HG03460 (cell line): ENCODE measurements at regions not wholly inside any gene's neighbourhood (a gene's known extent, or its start where the extent isn't known, plus 50 kb on each side); places are given as distances from the start of the nearest gene placed in this dataset.

ENCODE experiments used
- ATAC-seq: cut with Tn5 transposase; IDR thresholded peaks from one replicate; pipeline ENCODE4 v1.9.1; 2021; ENCODE audit not compliant: unreplicated experiment

DNA sequence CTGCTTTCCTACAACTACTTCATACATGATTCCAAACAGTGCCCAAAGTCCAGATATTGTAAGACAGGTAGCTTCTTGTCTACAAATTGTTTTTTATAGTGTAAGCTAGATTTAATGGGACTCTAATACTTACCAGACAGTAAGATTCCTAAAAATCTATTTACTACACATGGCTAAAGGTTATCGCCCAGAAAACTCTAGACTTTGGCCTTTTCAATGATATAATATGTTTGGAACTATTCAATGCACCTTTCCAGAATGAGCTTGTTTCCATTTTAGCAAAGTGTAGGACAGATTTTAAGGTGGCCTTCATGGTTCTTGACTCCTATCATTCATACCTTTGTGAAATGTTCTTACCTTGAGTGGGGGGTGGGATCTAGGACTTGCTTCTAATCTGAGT lies 951.0 kb downstream of the SORCS1 start:
- no peak for ATAC-seq

DNA sequence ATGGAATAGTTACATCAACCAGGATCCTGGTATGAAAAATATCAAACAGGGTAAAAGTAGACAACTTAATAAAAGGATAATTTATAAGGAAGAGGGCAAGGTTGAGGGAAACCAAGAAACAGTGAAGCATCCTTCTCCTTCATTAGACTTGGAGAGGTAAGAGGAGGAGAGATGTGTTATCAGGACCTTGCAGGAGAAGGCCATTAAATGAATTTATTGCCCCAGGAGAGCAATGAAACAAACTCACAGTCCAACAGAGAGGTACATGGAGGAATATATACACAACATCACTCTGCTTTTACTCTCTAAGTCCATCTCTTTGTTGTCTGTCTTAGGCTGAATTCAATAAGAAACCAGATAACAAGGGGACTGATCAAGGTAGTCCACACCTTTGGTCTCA lies 966.2 kb downstream of the SORCS1 start:
- ATAC-seq, result no peak

DNA sequence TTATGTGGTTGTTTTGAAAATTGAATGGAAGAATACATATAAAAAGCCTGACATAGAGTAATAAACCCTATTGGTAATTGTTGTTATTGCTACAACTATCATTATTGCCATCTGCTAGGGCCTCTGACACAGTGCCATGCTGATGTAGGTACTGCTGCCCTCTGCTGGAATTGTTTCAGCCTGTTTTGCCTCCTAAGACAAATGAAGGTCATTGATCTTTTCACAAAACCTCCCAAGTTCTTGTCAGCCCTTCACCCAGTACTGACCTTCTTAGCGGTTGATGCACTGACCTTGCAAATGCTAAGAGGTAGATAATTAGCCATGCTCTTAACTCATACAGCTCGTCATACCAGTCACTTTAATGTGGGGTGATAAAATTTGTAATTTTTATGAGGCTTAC lies 975.2 kb downstream of the SORCS1 start:
- no peak for ATAC-seq

DNA sequence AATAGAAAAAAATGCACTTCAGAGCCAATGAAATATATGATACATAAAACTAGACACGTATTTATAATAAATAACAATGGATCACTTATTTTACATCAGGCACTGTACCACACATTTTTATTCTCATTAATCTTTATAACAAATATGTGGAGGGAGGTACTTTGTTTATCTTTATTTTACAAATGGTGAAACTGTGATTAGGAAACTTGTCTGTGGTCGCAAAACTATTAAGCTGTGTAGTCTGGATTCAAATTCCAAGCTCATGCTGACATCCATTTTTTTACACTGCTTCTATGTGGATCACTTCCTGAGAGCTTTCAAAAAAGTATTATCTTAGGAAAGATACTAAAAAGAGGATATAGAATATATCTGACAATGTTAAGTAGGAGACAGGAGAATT lies 978.6 kb downstream of the SORCS1 start:
- ATAC-seq, result no peak

DNA sequence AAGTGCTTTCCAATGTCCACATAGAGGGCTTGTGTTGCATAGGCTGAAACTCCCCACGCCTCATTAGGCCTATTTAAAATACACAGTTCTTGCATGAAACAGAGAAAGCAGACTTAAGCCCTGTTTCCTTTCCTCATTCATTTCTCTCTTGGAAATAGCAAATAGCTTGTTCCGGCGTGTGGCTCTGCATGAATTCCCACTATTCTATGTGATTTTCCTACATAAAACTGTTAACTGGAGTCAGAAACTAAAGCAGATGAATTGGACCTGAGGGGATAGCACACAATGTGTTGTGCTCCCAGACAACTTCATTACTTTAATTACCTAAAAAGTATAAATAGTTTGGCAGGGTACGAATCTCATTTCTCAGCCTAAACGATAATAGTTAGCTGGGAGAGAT lies 981.5 kb downstream of the SORCS1 start:
- ATAC-seq, result no peak

DNA sequence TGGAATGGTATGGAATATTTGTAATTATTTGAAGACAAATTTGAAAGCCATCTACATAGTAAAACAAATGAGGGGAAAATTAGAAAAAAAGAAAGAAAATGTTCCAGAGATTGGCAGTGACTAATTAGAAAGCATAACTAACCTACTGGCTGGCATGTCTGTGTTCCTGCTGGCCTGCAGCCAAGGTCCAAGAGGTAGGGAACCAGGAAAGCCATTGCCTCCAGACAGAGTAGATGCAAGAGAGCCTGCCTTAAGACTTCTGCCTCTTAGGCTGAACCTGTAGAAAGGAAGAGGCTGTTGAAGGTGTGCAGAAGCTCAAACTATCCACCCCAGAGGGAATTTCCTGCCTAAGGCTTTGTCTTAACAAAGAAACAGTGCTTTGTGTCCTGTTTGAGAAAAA lies 982.0 kb downstream of the SORCS1 start:
- no peak for ATAC-seq

DNA sequence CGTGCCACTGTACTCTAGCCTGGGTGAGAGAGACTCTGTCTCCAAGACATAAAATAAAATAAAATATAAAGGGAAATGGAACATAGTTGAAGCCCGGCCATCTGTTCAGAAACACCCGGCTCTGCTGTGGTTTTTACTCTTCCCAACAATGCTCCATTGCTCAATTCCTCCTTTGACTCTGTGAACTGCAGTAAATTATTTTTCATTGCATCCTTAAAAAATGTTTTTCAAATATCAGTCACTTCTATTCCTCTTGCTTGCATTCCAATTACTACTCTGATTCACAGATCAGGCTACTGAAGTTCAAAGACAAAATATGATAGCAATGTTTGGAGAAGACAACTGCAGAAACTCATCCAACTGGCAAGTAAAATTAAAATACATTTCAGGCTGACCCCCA lies 983.0 kb downstream of the SORCS1 start:
- ATAC-seq, result no peak

DNA sequence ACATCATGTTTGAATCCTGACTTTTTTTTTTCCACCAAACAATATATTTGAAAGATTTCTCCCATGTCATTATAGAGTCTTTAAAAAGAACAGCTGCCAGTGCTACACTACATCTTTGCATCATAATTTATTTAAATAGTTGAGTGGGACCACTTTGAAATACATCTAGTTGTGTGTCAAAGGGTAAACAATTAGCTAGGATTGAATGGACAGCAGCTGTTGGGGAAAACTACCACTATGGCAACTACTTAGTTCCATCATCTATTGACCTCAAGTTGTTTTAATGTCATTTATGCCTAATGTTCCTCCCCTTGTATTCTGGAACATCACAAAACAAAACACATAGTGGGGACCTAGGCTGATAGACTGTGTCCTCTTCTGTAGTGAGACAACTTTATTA lies 985.1 kb downstream of the SORCS1 start:
- no peak for ATAC-seq

DNA sequence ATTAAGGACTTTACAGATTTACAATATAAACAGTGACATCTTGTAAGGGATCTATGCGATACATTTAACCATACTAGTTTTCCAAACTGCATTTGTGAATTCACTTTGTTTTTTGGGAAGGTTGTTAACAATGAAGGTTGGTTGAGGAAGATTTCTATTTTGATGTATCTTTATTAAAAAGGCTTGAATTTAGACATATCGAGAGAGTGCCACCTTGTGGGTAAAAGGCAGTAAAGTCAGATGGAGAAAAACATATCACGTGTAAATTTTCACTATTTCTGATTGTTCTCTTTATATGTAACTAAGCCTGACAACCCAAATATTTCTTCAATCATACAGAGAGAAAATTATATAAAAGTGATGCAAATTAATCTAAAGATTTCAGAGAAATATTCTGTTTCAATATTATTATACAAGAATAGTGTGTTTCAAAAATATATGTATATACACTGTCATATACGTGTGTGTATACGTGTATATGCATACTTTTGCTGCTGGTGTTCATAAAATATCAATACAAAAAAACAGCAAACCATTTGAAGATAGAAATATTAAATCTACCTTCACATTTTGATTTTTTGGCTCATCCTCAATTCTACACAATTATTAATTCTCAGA lies 988.6 kb downstream of the SORCS1 start:
- ATAC-seq, result no peak

DNA sequence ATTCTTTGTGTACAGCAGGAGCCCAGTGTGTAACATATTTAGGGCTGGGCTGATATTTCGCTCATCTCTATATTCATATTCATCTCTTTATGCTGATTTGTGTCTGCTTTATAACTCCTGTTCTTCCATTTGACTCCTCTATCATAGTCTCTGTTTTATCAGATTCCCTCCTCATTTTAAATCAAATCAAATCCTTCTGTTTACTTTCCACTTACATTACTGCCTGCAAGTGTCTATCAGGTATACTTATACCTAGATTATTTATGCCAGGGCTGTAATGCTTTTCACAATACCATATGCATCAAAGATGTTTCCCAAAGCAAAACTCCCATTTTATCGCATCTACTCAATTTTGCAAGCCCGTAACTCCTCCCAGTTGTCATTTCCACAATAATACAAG lies 990.7 kb downstream of the SORCS1 start:
- no peak for ATAC-seq

DNA sequence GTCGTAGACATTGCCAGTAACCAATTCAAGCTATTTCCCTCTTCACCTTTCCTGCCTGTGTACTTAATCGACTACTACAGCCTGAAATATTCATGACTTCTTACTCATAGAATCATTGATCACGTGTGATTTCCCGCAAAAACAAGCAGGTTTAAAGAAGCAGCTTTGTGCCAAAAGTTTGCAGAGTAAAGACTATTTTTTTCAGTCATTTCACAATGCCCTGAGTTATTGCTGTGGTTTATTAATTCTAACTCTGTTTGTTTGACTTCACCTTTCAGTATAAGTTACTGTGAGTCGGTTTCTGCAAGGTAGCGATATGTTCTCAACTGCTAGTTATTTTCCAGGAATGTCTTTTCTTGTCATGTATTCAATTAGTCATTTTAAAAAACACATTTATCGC lies 995.3 kb downstream of the SORCS1 start:
- no peak for ATAC-seq

DNA sequence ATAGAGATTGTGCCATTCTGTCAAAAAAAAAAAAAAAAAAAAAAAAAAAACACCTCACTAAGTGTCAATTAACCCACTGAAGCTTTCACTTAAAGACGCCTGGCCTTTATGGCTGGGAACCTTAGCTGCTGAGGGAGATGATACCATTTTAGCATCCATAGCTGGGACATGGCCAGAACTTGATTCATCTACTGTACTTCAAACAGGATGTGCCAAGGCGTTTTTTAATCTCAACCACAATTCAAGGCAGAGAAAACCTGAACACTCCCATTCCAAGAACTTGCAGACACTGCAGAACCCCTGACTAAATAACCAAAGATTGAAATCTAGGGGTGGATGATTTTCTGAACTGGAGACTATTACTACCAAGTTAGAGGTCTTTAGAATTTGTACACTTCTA lies 996.6 kb downstream of the SORCS1 start:
- ATAC-seq, result no peak

DNA sequence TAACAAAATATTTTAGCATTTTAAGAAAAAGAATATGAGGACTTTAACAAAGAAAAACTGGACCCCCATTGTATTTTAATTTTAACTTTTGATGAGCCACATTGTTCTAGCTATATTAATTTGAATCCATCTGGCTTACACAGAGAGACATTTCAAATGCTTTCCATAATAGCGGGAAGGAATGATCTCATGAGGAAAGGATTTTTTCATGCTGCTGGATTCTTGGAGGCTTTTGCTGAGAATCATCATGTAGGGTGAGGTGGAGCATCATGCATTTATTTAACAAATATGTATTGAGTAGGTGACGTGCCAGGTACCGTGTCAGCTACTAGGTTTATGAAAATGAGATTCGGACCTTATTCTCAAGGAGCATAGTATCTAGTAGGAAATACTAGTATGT lies 1006.3 kb downstream of the SORCS1 start:
- ATAC-seq, result no peak

DNA sequence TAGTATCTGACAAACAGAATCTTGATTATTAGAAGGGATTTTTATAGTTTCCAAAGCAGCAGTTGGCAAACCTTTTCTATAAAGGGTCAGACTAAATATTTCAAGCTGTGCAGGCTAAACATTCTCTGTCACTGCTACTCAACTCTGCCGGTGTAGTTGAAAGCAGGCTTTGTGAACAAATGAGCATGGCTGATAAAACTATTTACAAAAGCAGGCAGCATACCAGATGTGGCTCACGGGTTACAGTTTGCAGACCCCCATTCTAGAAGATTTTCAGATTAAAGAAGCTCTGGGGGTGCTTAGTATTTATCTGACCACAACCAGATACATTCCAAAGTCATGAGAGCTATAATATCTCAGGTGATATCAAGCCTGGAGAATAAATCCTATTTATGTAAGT lies 1017.5 kb downstream of the SORCS1 start:
- no peak for ATAC-seq

DNA sequence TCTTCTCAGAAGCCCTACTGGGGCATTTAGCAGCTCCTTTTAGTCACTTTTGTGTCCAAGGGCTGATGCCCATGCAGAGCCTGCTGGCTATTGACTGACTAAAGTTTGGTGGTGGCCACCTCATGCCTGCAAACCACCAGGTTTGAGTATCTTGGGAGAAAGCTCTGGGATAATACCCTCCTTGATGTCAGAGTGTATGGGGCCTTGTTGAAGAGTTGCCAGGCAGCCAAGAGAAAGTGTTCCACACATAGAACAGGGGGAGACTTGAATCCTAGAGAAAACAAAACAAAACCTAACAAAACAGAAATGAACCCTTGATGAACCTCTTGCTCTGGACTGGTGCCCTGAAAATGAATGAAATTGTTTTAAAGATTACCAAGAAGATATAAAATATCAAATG lies 1024.6 kb downstream of the SORCS1 start:
- no peak for ATAC-seq

DNA sequence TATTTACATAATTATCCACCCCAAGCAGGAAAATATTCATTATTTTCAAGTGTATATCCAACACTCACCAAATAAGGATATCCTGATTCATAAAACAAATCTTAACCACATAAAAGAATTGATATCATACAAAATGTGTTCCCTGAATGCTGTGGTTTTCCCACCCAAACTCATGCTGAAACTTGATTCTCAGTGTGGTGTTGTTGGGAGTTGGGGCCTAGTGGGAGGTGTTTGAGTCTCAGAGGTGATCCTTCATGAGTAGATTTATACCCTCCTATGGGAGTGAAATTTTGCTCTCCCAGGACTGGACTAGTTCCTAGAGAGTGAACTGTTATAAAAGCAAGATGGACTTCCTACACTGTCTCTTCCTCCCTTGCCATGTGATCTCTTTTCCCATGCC lies 1028.3 kb downstream of the SORCS1 start:
- no peak for ATAC-seq

DNA sequence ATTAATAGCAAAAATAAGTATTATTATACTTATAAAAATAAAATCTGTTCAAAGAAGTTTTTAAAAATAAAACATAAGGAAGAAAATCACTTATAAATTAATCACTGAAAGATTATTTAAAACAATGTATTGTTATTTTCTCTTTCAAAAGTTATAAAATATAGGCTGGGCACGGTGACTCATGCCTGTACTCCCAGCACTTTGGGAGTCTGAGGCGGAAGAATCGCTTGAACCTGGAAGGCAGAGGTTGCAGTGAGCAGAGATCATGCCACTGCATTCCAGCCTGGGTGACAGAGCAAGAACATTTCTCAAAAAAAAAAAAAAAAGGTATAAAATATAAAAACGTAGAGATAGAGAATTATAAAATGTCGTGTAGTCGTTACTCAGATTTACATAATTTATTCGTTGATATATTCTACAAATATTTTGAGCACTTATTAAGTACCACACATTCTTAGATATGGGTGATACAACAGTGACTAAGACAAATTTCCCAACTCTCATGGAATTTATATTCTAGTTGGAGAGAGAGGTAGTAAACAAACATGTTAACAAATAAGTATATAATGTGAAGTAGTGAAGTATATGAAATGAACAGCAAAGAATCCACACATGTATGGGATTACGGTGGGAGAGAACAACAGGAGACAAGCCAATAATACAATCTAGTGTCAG lies 1030.0 kb downstream of the SORCS1 start:
- no peak for ATAC-seq

DNA sequence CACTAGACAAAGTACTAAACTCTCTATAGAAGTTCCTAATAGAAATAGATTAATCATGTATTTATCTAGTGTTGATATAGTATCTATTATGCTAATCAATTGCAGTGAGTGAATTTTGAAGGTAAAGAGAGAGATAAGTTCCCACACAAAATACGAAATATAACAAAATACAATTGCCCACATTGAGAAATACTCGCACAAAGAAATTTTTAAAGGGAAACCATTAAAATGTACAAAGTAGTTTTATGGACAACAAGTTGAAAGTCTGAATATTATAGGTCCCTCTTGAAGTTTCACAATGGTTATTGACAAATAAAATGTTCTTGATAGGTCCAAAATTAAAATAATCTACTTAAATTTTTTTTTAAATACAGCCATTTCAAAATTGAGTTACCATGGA lies 1031.1 kb downstream of the SORCS1 start:
- no peak for ATAC-seq

DNA sequence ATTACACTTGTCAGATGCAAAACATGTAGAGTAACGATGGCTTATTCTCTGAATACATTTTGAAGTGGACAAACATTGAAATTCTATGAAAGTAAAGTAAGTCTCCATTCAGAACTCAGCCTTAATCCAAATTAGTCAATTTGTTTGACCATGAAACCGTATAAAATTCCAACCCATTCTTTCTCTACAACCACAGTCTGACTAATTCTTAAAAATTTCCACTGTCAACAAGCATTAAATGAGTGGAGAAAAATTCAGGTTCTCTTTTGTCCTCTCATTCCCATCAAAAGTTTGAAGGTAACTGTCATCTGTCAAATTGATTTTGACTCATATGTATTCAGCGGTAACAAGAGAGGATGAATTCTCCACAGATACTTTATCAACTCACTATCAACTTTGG lies 1031.5 kb downstream of the SORCS1 start:
- no peak for ATAC-seq

DNA sequence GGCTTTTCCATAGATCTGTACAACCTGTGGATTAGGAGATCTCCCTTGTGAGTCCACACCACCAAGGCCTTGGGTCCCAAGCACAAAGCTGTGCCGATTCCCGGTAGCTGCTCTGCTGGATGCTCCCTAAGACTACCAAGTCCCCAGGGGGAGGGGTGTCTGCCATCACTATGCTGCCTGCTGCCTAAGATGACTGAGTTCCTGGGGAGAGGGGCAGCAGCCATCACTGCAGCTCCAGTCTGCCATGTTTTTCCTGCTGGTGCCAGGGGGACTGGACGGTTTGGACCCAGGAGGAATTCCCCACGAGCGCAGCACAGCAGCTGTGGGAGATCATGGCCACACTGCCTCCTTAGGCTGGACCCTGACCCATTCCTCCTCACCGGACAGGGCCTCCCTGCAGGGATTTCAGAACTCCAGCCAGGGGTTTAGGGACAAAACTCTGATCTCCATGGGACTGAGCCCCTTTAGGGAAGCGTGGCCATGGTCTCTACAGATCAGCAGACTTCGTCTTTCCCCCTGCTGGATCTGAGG lies 1049.8 kb downstream of the SORCS1 start:
- no peak for ATAC-seq

DNA sequence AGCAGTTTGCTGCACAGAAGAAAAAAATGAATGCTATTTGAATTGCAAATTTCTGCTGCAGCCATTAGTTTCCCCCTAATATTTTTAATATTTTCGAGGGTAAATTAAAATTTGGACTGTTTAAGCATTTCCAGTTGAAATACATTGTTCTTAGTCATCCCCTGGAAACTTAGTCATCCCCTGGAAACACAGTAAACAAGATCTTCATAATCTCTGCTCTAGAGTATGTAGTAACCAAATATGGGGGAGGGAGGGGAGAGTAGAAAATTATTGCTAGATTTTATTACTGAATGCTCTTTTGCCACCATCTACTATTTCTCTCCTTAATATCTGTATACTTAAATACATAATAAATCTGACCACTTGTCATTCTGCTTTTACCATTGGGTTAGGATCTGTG lies 1053.3 kb downstream of the SORCS1 start:
- no peak for ATAC-seq

DNA sequence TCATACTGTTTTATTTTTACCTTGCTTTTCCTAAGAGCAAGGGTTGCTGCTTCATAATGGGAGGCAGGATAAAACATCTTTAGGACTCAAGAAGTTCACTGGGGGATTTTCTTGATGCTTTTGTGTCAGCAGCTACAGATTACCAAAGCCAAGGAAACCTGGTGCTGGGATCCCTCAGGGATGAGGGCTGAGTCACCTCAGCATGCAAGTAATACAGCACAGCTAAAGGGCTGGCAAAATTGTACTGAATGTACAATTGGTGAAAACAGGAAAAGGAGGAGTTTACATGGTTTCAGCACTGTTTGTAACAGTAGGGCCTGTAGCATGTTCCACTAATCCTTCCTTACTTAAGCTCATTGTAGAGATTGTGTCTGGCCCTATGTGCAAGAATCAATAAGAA lies 1056.8 kb downstream of the SORCS1 start:
- no peak for ATAC-seq

DNA sequence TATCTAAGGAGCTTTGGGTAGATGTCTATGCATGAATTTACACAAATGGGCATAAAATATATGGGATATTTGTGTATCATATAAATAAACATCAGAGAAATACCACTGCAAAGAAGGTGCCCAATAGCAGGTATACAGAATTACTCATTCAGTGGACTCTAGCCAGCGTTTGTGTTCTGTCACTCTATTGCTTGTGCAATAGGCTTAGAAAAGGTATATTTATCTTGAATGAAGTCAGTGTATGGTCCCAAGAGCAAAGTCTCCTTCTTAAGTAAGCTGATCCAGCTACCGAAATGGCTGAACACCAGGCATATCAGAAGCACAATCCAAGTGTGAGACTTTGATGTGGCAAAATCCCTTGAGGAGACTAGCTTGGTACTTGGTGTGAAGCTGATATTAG lies 1058.4 kb downstream of the SORCS1 start:
- no peak for ATAC-seq
